A673 (cell line): ENCODE measurements at regions not wholly inside any gene's neighbourhood (a gene's known extent, or its start where the extent isn't known, plus 50 kb on each side); places are given as distances from the start of the nearest gene placed in this dataset.

Source experiments
- BruUV-seq: library from RNA; stranded (reverse); fragments of 400-500 nt; replicated peaks from 2 replicates; lab custom pipeline; 2021; lab: Mats Ljungman, UMichigan
- CTCF ChIA-PET: fragments of 300-600 bp; sonication (Branson Sonifier 250); formaldehyde crosslinking; loops from one replicate; lab custom pipeline; 2022; ENCODE audit warnings: antibody characterized with exemption; lab: Charles Lee
- POLR2A ChIA-PET: fragments of 300-600 bp; sonication (Branson Sonifier 250); formaldehyde crosslinking; loops from one replicate; lab custom pipeline; 2022; ENCODE audit warnings: antibody characterized with exemption; ENCODE audit not compliant: low non-redundant PET; lab: Charles Lee
- DNase-seq: peaks from one replicate; pipeline ENCODE4 v3.0.0-alpha.2; 2015; ENCODE audit warnings: low spot score
- H3K27ac ChIP-seq: fragments of 200-600 bp; sonication (generic); 2 replicates; pipeline ENCODE4 v1.5.1; 2016; ENCODE audit warnings: mixed run types, low read depth, mild to moderate bottlenecking, mixed read lengths, antibody characterized with exemption, low read length; ENCODE audit not compliant: poor library complexity, severe bottlenecking
- H3K27me3 ChIP-seq: fragments of 200-600 bp; sonication (generic); replicated peaks from 2 replicates; pipeline ENCODE4 v1.6.1; 2017; ENCODE audit warnings: mixed run types, low read depth, mild to moderate bottlenecking, mixed read lengths, antibody characterized with exemption, low read length; ENCODE audit not compliant: insufficient read depth, poor library complexity
- H3K36me3 ChIP-seq: fragments of 200-600 bp; sonication (generic); 2 replicates; pipeline ENCODE4 v1.6.1; 2016; ENCODE audit warnings: mixed run types, mild to moderate bottlenecking, mixed read lengths, antibody characterized with exemption, low read length; ENCODE audit not compliant: insufficient read depth, poor library complexity, severe bottlenecking
- H3K4me1 ChIP-seq: fragments of 200-600 bp; sonication (generic); 2 replicates; pipeline ENCODE4 v1.6.1; 2017; ENCODE audit warnings: mixed run types, mild to moderate bottlenecking, mixed read lengths, antibody characterized with exemption, low read length; ENCODE audit not compliant: insufficient read depth, poor library complexity, severe bottlenecking
- H3K4me3 ChIP-seq: fragments of 200-600 bp; sonication (generic); 2 replicates; pipeline ENCODE4 v1.5.1; 2016; ENCODE audit warnings: low read depth, mixed run types, mild to moderate bottlenecking, mixed read lengths, low read length; ENCODE audit not compliant: poor library complexity, severe bottlenecking
- H3K9me3 ChIP-seq: fragments of 200-600 bp; sonication (generic); 2 replicates; pipeline ENCODE4 v1.6.1; 2016; ENCODE audit warnings: mixed run types, low read depth, mild to moderate bottlenecking, mixed read lengths, antibody characterized with exemption, low read length; ENCODE audit not compliant: poor library complexity, severe bottlenecking
- CTCF ChIP-seq: fragments of 300-800, 200-600 bp; sonication (generic); conservative IDR thresholded peaks from 2 replicates; pipeline ENCODE4 v1.5.1; 2017; ENCODE audit warnings: low read depth, mild to moderate bottlenecking, antibody characterized with exemption, low read length, moderate library complexity, mixed read lengths
- EZH2 ChIP-seq: fragments of 200-600 bp; sonication (generic); IDR thresholded peaks from 2 replicates; pipeline ENCODE4 v1.6.1; 2017; ENCODE audit warnings: borderline replicate concordance, low read depth, mild to moderate bottlenecking, mixed read lengths, antibody characterized with exemption, low read length; ENCODE audit not compliant: poor library complexity, severe bottlenecking
- intact Hi-C: fragments of 100-400 bp; cut with micrococcal nuclease; formaldehyde crosslinking; loops from one replicate; pipeline ENCODE4 v1.10.0; 2022; ENCODE audit not compliant: unreplicated experiment

- H3K9me3 ChIP-seq = peaks cover 8% of the 10 kb centered on the region
- H3K36me3 ChIP-seq = no peaks in the 10 kb centered on the region
- no peak overlapping the region for H3K4me3 ChIP-seq
- ChIA-PET CTCF (no interaction called here), POLR2A (no interaction called here)
- no peaks in the 10 kb centered on the region for H3K4me1 ChIP-seq
- no peak overlapping the region for H3K27ac ChIP-seq
- no TSS peak for BruUV-seq
- DNase-seq = no peak
- peaks cover 7% of the 10 kb centered on the region for H3K27me3 ChIP-seq
- TF ChIP-seq CTCF (no peak), EZH2 (no peak)
- intact Hi-C loops = no loop called here
Observed at GRCh38 chr5:125700380-125700861, 722.8 kb upstream of the GRAMD2B start.

GRCh38 chr5:125703616-125704015 lies 719.6 kb upstream of the GRAMD2B start:
- H3K4me3 ChIP-seq = no peak overlapping the region
- CTCF ChIA-PET = no interaction called here
- H3K9me3 ChIP-seq = peaks cover 8% of the 10 kb centered on the region
- BruUV-seq = no TSS peak
- DNase-seq = no peak
- peaks cover 7% of the 10 kb centered on the region for H3K27me3 ChIP-seq
- intact Hi-C loops = no loop called here
- H3K4me1 ChIP-seq = no peaks in the 10 kb centered on the region
- H3K36me3 ChIP-seq = no peaks in the 10 kb centered on the region
- H3K27ac ChIP-seq = no peak overlapping the region
- POLR2A ChIA-PET = no interaction called here
- no peak for TF ChIP-seq EZH2
- no peak for TF ChIP-seq CTCF

- ChIA-PET POLR2A (no interaction called here), CTCF (no interaction called here)
- no peak overlapping the region for H3K4me3 ChIP-seq
- H3K27me3 ChIP-seq = peaks cover 1% of the 10 kb centered on the region
- H3K36me3 ChIP-seq = no peaks in the 10 kb centered on the region
- no TSS peak for BruUV-seq
- H3K4me1 ChIP-seq = no peaks in the 10 kb centered on the region
- H3K9me3 ChIP-seq = peaks cover 8% of the 10 kb centered on the region
- intact Hi-C loops = no loop called here
- no peak overlapping the region for H3K27ac ChIP-seq
- DNase-seq = no peak
- TF ChIP-seq CTCF (no peak), EZH2 (no peak)
Observed at GRCh38 chr5:125704888-125705287, 718.3 kb upstream of the GRAMD2B start.
